NCI-H524 treated with DMSO at 0.1 percent for 48 hours (cell line): ENCODE measurements at regions not wholly inside any gene's neighbourhood (a gene's known extent, or its start where the extent isn't known, plus 50 kb on each side); places are given as distances from the start of the nearest gene placed in this dataset.
"Not testable (repeated sequence)": the region's sequence is repeated elsewhere in the genome, so short reads cannot be mapped to it uniquely, and the experiment has no call there.

Experiments used
- DNase-seq: peaks from one replicate; lab custom pipeline; 2025; lab: John Stamatoyannopoulos, UW

- no peak for DNase-seq
Observed at GRCh38 chr1:80646053-80646452, 1154.7 kb upstream of the ADGRL2 start.

- DNase-seq, result no peak
Observed at GRCh38 chr1:80645621-80646020, 1155.1 kb upstream of the ADGRL2 start.

- no peak for DNase-seq
Observed at GRCh38 chr1:80640978-80641377, 1159.8 kb upstream of the ADGRL2 start.

DNA sequence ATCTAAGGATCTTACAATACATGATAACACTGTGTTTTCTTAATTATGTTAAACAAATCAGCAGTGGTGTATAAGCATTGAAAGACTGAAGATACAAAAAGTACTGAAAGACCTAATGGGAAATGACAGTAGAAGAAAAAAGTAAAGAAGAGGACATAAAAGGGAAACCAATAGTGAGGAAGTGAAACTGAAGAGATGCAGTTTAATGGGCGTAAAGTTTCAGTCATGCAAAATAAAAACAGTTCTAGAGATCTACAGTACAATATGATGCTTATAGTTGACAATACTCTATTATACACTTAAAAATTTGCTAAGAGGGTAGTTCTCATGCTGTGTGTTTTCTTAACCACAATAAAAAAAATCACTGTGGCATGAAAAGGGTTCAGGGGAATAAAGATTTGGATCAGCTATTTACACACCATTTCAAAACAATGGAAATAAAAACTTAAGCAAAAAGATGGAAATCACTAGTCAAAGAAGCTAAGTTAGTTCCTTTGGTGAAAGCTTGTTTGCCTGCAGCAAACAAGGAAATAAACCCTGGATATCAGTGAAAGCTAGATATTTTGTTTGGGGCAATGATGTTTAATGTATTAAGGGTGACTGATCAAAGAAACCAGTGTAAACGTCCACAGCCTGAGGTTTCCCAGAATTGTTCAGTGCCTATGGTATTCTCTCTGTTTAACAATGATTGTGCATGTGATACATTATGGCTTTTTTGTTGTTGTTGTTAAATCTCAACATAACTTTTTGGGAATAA lies 1160.8 kb upstream of the ADGRL2 start:
- DNase-seq, result no peak

GRCh38 chr1:80633947-80634706 lies 1166.6 kb upstream of the ADGRL2 start:
- no peak for DNase-seq

DNA sequence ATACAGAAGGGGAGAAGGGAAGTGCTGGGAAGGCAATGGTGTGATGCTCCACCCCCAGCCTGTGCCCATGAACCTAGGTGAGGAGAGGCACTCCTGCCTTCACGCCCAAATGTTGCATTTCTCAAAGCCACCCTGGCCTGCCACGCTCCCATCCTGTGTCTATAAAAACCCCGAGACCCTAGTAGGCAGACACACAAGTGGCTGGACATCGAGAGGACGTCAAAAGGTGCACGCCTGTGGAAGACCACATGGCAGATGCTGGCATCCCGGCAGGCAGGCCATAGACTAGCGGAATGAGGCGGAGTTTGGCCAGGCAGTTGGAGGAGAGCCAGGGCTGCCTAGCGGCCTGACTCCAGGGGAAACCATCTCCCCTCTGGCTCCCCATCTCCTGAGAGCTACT lies 1168.5 kb upstream of the ADGRL2 start:
- DNase-seq, result no peak

GRCh38 chr1:80629304-80629837 lies 1171.4 kb upstream of the ADGRL2 start:
- no peak for DNase-seq

DNA sequence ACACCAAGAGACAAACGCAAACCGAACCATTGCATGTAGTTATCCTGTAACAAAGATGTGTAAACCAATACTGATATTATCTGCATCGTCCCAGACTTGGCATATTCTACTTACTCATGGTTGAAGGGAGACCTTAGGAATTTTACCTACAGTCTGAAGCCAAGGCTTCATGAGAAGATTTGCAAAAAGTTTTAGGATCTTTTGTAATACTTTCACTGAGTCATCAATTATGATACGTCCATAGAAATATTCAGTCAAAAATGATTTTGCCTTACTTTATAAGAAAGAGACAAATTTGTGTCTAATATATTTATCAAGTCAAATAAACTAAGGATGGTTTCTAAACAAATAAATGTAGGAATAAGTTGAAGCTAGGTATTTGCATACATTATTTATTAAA lies 1176.1 kb upstream of the ADGRL2 start:
- no peak for DNase-seq

DNA sequence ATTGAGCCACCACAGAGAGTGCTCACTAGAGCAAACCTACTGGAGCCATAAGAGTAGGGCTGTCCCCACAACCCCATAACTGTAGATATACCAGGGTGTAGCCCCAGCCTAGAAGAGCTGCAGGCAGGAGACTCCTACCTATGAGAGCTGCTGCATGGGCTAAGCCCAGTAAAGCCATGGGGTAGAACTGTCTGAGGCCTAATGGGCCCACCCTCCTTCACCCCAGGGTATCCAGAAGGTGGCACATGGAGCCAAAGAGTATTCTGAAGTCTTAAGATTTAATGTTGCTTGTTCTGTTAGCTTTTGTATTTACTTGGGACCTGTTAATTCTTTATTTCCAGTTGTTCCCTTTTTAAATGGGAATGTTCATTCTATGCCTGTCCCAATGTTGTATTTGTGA lies 1193.7 kb upstream of the ADGRL2 start:
- DNase-seq, result no peak

DNA sequence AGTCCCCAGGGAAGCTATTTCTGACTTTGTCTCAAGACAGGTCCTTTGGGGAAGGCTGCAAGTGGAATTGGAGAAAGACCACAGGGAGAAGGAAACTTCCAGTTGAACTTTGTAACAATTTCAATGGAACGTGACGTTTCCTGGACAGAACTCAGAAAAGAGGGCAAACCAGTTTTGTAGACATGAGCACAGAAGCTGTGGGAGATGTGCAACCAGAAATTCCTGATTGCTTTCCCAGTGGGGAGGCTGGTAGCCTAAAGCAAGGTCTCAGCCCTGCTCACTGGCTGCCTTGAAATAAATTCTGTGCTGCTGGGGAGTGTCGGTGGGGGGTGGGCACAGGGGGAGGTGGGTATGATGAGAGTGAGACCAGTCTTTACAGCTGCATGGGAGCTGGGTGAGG lies 1206.7 kb upstream of the ADGRL2 start:
- no peak for DNase-seq

GRCh38 chr1:80593197-80593596 lies 1207.5 kb upstream of the ADGRL2 start:
- DNase-seq, result no peak

DNA sequence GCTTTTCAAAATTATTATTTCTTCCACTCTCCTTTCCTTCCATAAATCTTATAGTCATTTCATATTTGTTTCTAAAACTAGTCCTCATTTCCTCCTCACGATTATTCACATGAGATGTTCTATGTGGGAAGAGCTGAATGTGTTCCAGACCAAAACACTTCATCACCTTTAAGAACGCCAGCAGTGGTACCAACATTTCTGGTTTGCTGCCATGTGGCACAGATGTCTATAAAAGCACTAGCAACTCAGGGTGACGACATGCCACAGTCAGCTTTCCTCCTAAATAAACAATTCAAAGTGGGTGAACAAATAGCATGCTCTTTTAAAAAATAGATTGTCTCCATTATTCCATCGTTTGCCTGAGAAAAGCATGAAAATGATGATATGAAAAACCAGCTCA lies 1217.8 kb upstream of the ADGRL2 start:
- DNase-seq, result no peak

GRCh38 chr1:80579055-80579454 lies 1221.7 kb upstream of the ADGRL2 start:
- DNase-seq, result no peak

- DNase-seq, result no peak
Observed at GRCh38 chr1:80566867-80567266, 1233.9 kb upstream of the ADGRL2 start.

GRCh38 chr1:80566123-80566522 lies 1234.6 kb upstream of the ADGRL2 start:
- DNase-seq, result no peak

GRCh38 chr1:80565406-80565805 lies 1235.3 kb upstream of the ADGRL2 start:
- no peak for DNase-seq

GRCh38 chr1:80542231-80542630 lies 1258.5 kb upstream of the ADGRL2 start:
- no peak for DNase-seq

- DNase-seq, result no peak
Observed at GRCh38 chr1:80540596-80540995, 1260.1 kb upstream of the ADGRL2 start.

DNA sequence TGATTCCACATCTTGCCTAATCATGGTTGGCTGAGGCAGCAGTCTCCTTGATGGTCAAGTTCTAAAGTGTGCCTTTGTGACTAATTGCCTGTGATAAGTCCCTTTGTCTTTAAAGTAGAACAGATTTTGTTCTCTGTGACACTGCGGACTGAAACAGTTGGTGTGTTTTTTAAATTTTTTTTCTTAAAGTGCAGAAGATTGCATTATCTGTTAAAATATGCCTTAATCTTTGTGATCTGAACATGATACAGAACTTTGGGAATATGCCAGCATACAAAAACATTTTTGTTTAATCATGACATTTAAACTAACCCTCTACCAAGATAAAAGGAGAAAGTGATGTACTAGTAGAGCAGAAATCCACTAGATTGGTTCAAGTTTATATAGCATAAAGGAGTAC lies 1260.6 kb upstream of the ADGRL2 start:
- DNase-seq, result no peak

DNA sequence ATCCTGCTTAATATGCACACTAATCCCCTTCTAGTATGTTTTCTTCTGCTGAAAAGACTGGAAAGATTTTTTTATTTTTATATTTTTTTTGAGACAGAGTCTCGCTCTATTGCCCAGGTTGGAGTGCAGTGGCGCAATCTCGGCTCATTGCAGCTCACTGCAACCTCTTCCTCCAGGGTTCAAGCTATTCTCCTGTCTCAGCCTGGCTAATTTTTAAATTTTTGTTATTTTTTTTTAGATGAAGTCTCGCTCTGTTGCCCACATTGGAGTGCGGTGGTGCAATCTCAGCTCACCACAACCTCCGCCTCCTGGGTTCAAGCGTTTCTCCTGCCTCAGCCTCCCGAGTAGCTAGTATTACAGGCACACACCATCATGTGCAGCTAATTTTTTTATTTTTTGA lies 1261.4 kb upstream of the ADGRL2 start:
- not testable (repeated sequence) for DNase-seq

DNA sequence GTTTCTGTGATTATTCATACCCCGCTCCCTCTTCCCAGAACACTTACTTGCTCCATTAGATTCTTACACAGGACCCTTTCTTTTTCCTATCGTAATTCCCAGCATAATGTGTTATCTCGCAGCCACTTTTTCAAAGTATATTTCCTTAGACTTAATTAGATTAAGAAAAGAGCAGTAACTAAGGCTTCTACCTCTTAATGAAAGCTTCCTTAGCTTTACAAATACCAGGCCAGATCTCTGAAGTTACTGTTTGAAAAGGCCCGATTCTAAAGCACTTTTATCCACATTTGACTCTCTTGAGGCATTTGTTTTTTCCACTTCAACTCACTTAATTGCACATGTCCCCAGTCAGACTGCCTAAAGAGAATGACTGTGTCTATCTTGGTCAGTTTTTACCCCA lies 1264.3 kb upstream of the ADGRL2 start:
- DNase-seq, result no peak

GRCh38 chr1:80535466-80535865 lies 1265.3 kb upstream of the ADGRL2 start:
- no peak for DNase-seq

DNA sequence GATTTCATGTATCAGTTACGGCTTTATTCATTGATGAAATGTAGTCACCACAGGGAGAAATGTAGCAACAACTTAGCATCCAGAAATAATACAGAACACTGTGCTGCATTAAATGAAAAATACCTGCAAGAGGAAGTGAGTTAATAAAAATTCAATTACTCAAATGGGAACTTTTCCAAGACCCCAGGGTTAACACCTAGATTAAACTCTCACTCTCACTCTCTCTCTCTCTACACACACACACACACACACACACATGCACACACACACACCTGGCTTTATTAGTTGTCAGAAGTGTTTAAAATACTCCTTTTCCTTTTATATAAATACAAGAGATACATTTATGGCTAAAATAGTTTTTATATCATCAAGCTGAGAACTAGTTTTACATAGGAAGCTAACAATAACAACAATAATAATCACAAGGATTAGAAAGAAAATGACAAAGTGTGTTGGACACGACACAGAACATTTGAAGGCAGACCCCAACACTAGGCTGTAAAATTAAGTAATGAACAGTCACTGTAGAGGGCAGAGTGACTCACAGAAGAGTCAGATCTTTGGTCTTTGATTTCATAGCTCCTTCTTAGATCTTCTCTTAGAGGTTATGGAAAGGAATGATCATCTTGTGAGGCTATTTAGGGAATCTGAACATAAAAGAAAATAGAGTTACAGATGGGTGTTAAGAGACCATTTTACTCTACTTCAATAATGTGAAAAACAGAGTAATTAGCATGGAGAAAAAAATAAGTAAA lies 1266.0 kb upstream of the ADGRL2 start:
- no peak for DNase-seq
